KMS-11 (cell line): ENCODE measurements at regions not wholly inside any gene's neighbourhood (a gene's known extent, or its start where the extent isn't known, plus 50 kb on each side); places are given as distances from the start of the nearest gene placed in this dataset.
"Not testable (repeated sequence)": the region's sequence is repeated elsewhere in the genome, so short reads cannot be mapped to it uniquely, and the experiment has no call there.

Experiments
- H2AFZ ChIP-seq: fragments of 200-600 bp; sonication (generic); 2 replicates; pipeline ENCODE4 v1.6.1; 2016; ENCODE audit warnings: antibody characterized with exemption, mixed run types, low read depth
- H3K27ac ChIP-seq: fragments of 200-600 bp; sonication (generic); 2 replicates; pipeline ENCODE4 v1.6.1; 2016; ENCODE audit warnings: mild to moderate bottlenecking, mixed run types
- H3K27me3 ChIP-seq: fragments of 200-600 bp; sonication (generic); 2 replicates; pipeline ENCODE4 v1.6.1; 2017; ENCODE audit warnings: mild to moderate bottlenecking, low read depth, mixed run types, moderate library complexity; ENCODE audit not compliant: insufficient read depth
- H3K36me3 ChIP-seq: fragments of 200-600 bp; sonication (generic); 2 replicates; pipeline ENCODE4 v1.6.1; 2017; ENCODE audit warnings: mild to moderate bottlenecking, mixed run types; ENCODE audit not compliant: insufficient read depth
- H3K4me1 ChIP-seq: fragments of 200-600 bp; sonication (generic); 2 replicates; pipeline ENCODE4 v1.6.1; 2016; ENCODE audit warnings: mild to moderate bottlenecking, low read depth, mixed run types; ENCODE audit not compliant: poor library complexity, severe bottlenecking
- H3K4me2 ChIP-seq: fragments of 200-600 bp; sonication (generic); 2 replicates; pipeline ENCODE4 v1.7.0; 2016; ENCODE audit warnings: mild to moderate bottlenecking, mixed run types
- H3K4me3 ChIP-seq: fragments of 200-600 bp; sonication (generic); IDR thresholded peaks from 2 replicates; pipeline ENCODE4 v1.6.1; 2017; ENCODE audit warnings: low read depth, low read length, mixed read lengths; ENCODE audit not compliant: insufficient read depth
- H3K79me2 ChIP-seq: fragments of 200-600 bp; sonication (generic); 2 replicates; pipeline ENCODE4 v1.6.1; 2016; ENCODE audit warnings: low read depth, mixed run types; ENCODE audit not compliant: insufficient read depth
- H3K9ac ChIP-seq: fragments of 200-600 bp; sonication (generic); 2 replicates; pipeline ENCODE4 v1.6.1; 2016; ENCODE audit warnings: mild to moderate bottlenecking, mixed run types
- H4K20me1 ChIP-seq: fragments of 200-600 bp; sonication (generic); 2 replicates; pipeline ENCODE4 v1.6.1; 2016; ENCODE audit warnings: mild to moderate bottlenecking, mixed run types; ENCODE audit not compliant: insufficient read depth

GRCh38 chr1:148221593-148221992 lies 69.5 kb upstream of the NBPF11 start:
- not testable (repeated sequence) for H2AFZ ChIP-seq, H3K4me1 ChIP-seq, H3K27ac ChIP-seq, H3K79me2 ChIP-seq, H3K9ac ChIP-seq, H4K20me1 ChIP-seq, H3K4me3 ChIP-seq, H3K27me3 ChIP-seq, H3K36me3 ChIP-seq, H3K4me2 ChIP-seq

GRCh38 chr1:148219229-148219628 lies 67.1 kb upstream of the NBPF11 start:
- not testable (repeated sequence) for H2AFZ ChIP-seq, H3K27ac ChIP-seq, H3K4me1 ChIP-seq, H3K36me3 ChIP-seq, H4K20me1 ChIP-seq, H3K4me3 ChIP-seq, H3K4me2 ChIP-seq, H3K9ac ChIP-seq, H3K79me2 ChIP-seq, H3K27me3 ChIP-seq

GRCh38 chr1:148211191-148211590 lies 59.1 kb upstream of the NBPF11 start:
- H3K4me2 ChIP-seq, H3K36me3 ChIP-seq, H3K4me1 ChIP-seq, H3K27ac ChIP-seq, H3K4me3 ChIP-seq, H2AFZ ChIP-seq, H4K20me1 ChIP-seq, H3K79me2 ChIP-seq, H3K9ac ChIP-seq, H3K27me3 ChIP-seq: not testable (repeated sequence)

GRCh38 chr1:148210624-148211023 lies 58.5 kb upstream of the NBPF11 start:
- not testable (repeated sequence) for H3K9ac ChIP-seq, H3K36me3 ChIP-seq, H3K27ac ChIP-seq, H4K20me1 ChIP-seq, H3K4me2 ChIP-seq, H3K4me1 ChIP-seq, H3K4me3 ChIP-seq, H3K27me3 ChIP-seq, H2AFZ ChIP-seq, H3K79me2 ChIP-seq

GRCh38 chr1:148210166-148210565 lies 58.1 kb upstream of the NBPF11 start:
- H3K4me3 ChIP-seq, H2AFZ ChIP-seq, H3K9ac ChIP-seq, H3K79me2 ChIP-seq, H3K4me2 ChIP-seq, H3K4me1 ChIP-seq, H3K27me3 ChIP-seq, H4K20me1 ChIP-seq, H3K36me3 ChIP-seq, H3K27ac ChIP-seq: not testable (repeated sequence)

GRCh38 chr1:148202013-148202412 lies 49.9 kb upstream of the NBPF11 start:
- H3K9ac ChIP-seq, H3K27me3 ChIP-seq, H3K4me1 ChIP-seq, H3K4me3 ChIP-seq, H3K4me2 ChIP-seq, H3K36me3 ChIP-seq, H3K27ac ChIP-seq, H4K20me1 ChIP-seq, H2AFZ ChIP-seq, H3K79me2 ChIP-seq: not testable (repeated sequence)
